Keratinocyte (primary cell): ENCODE measurements at regions not wholly inside any gene's neighbourhood (a gene's known extent, or its start where the extent isn't known, plus 50 kb on each side); places are given as distances from the start of the nearest gene placed in this dataset.

Experiments
- DNase-seq: peaks from one replicate; pipeline ENCODE4 v3.0.0-alpha.2; 2011; ENCODE audit warnings: low read depth, missing footprints, low spot score
- FAIRE-seq: peaks from 2 replicates; lab custom pipeline; 2011; peaks lifted over from hg19 to GRCh38; lab: Jason Lieb, UNC
- H2AFZ ChIP-seq: 2 replicates; pipeline ENCODE4 v1.6.0; 2012; ENCODE audit warnings: low read length, control low read depth, inconsistent platforms; ENCODE audit not compliant: control insufficient read depth
- H3K27ac ChIP-seq: 2 replicates; pipeline ENCODE4 v1.5.1; 2011; ENCODE audit warnings: low read length; ENCODE audit not compliant: control insufficient read depth, insufficient read depth
- H3K27me3 ChIP-seq: 3 replicates; pipeline ENCODE4 v1.6.0; 2011; ENCODE audit warnings: low read length; ENCODE audit not compliant: control insufficient read depth, insufficient read depth; ENCODE audit errors: extremely low read depth
- H3K36me3 ChIP-seq, 2 experiments: 2 replicates in 1 of 2; 3 replicates in 1 of 2; pipeline ENCODE4 v1.5.1; 2011; ENCODE audit warnings: low read length in 2 of 2, mild to moderate bottlenecking in 1 of 2; ENCODE audit not compliant: control insufficient read depth in 2 of 2, insufficient read depth in 2 of 2; ENCODE audit errors: extremely low read depth in 1 of 2
- H3K4me1 ChIP-seq: 3 replicates; pipeline ENCODE4 v1.5.1; 2011; ENCODE audit warnings: low read length; ENCODE audit not compliant: control insufficient read depth, insufficient read depth; ENCODE audit errors: extremely low read depth
- H3K4me2 ChIP-seq: 3 replicates; pipeline ENCODE4 v1.6.0; 2011; ENCODE audit warnings: low read depth, low read length; ENCODE audit not compliant: control insufficient read depth, insufficient read depth; ENCODE audit errors: extremely low read depth
- H3K4me3 ChIP-seq, 3 experiments: fragments of 200-600 bp in 1 of 3; sonication (generic) in 1 of 3; 2 replicates in 2 of 3; 3 replicates in 1 of 3; pipeline ENCODE4 v1.5.1; 2011 to 2016; ENCODE audit warnings: low read length in 3 of 3, mild to moderate bottlenecking in 3 of 3, control low read depth in 2 of 3, inconsistent platforms in 1 of 3, low read depth in 1 of 3, mixed read lengths in 1 of 3, mixed run types in 1 of 3, moderate library complexity in 1 of 3; ENCODE audit not compliant: control insufficient read depth in 2 of 3, insufficient read depth in 2 of 3; ENCODE audit errors: extremely low read depth in 1 of 3
- H3K79me2 ChIP-seq: 2 replicates; pipeline ENCODE4 v1.6.0; 2012; ENCODE audit warnings: low read length; ENCODE audit not compliant: control insufficient read depth, insufficient read depth
- H3K9ac ChIP-seq: 3 replicates; pipeline ENCODE4 v1.6.0; 2011; ENCODE audit warnings: low read length; ENCODE audit not compliant: control insufficient read depth, insufficient read depth; ENCODE audit errors: extremely low read depth
- H3K9me1 ChIP-seq: 3 replicates; pipeline ENCODE4 v1.6.0; 2011; ENCODE audit warnings: low read length; ENCODE audit not compliant: control insufficient read depth, insufficient read depth; ENCODE audit errors: extremely low read depth
- H3K9me3 ChIP-seq: 2 replicates; pipeline ENCODE4 v1.5.1; 2012; ENCODE audit warnings: low read depth, low read length; ENCODE audit not compliant: control insufficient read depth
- H4K20me1 ChIP-seq: 3 replicates; pipeline ENCODE4 v1.6.0; 2011; ENCODE audit warnings: low read length; ENCODE audit not compliant: control insufficient read depth, insufficient read depth; ENCODE audit errors: extremely low read depth
- EZH2 ChIP-seq: IDR thresholded peaks from one replicate; pipeline ENCODE4 v1.6.1; 2012; ENCODE audit warnings: inconsistent platforms, mild to moderate bottlenecking, low read length, moderate library complexity
- dilution Hi-C: fragments of 300-500 bp; cut with MboI; formaldehyde crosslinking; loops from one replicate; pipeline ENCODE4 v1.7.0; 2020; ENCODE audit warnings: low sequenced_read_pairs; ENCODE audit not compliant: extremely low pct_ligation_motif_present
- TF ChIP-seq, protein P1 (sequence below), 3 experiments: IDR thresholded peaks in 1 of 3; conservative IDR thresholded peaks in 1 of 3; optimal IDR thresholded peaks in 1 of 3; 2 replicates in 2 of 3; 3 replicates in 1 of 3; pipeline versions ENCODE3 to v1.5.1; 2011; ENCODE audit warnings: low read length in 3 of 3, mild to moderate bottlenecking in 3 of 3, moderate library complexity in 2 of 3, control low read depth in 1 of 3, inconsistent platforms in 1 of 3; ENCODE audit not compliant: insufficient read depth in 2 of 3; ENCODE audit errors: extremely low read depth in 1 of 3

DNA sequence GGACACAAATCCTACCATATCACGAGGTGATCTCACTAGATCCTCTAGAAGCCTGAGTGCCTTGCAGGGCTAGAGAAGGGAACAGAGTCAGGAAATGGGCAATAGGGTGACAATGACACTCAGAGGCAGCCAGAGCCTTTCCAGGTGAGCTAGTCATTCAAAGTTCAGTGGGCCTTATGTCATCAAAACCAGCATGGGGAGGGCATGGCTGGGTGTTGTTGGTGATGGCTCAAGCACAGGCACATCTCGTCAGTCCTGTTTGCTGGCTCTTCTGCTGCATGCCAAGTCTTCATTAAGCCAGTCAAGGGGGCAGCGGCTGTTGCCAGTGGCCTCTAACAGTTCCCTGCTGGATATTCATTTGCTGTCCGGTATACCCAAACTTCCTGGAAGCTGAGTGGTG, 99.6 kb upstream of the USP24 start:
- DNase-seq (no peak), FAIRE-seq (no peak)
- no peak overlapping the region for H3K4me3 ChIP-seq
- H3K9ac ChIP-seq = no peak overlapping the region
- H3K27ac ChIP-seq = no peak overlapping the region
- H3K9me3 ChIP-seq = no peaks in the 10 kb centered on the region
- H3K9me1 ChIP-seq = no peaks in the 10 kb centered on the region
- no peak for TF ChIP-seq EZH2
- TF ChIP-seq, protein P1, sequence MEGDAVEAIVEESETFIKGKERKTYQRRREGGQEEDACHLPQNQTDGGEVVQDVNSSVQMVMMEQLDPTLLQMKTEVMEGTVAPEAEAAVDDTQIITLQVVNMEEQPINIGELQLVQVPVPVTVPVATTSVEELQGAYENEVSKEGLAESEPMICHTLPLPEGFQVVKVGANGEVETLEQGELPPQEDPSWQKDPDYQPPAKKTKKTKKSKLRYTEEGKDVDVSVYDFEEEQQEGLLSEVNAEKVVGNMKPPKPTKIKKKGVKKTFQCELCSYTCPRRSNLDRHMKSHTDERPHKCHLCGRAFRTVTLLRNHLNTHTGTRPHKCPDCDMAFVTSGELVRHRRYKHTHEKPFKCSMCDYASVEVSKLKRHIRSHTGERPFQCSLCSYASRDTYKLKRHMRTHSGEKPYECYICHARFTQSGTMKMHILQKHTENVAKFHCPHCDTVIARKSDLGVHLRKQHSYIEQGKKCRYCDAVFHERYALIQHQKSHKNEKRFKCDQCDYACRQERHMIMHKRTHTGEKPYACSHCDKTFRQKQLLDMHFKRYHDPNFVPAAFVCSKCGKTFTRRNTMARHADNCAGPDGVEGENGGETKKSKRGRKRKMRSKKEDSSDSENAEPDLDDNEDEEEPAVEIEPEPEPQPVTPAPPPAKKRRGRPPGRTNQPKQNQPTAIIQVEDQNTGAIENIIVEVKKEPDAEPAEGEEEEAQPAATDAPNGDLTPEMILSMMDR (optimal IDR thresholded peaks at IDR 0.05 in 1 of 3, IDR thresholded peaks at IDR 0.05 in 1 of 3, conservative IDR thresholded peaks at IDR 0.05 in 1 of 3; ENCODE audit: extremely low read depth in 1 of 3, insufficient read depth in 2 of 3, low read length in 3 of 3) = no peak
- H3K27me3 ChIP-seq = no peaks in the 10 kb centered on the region
- H3K79me2 ChIP-seq = no peaks in the 10 kb centered on the region
- H3K4me1 ChIP-seq = peaks cover 12% of the 10 kb centered on the region
- H3K36me3 ChIP-seq = no peaks in the 10 kb centered on the region
- H2AFZ ChIP-seq = no peak overlapping the region
- dilution Hi-C loops = no loop called here
- no peaks in the 10 kb centered on the region for H4K20me1 ChIP-seq
- H3K4me2 ChIP-seq = no peak overlapping the region

DNA sequence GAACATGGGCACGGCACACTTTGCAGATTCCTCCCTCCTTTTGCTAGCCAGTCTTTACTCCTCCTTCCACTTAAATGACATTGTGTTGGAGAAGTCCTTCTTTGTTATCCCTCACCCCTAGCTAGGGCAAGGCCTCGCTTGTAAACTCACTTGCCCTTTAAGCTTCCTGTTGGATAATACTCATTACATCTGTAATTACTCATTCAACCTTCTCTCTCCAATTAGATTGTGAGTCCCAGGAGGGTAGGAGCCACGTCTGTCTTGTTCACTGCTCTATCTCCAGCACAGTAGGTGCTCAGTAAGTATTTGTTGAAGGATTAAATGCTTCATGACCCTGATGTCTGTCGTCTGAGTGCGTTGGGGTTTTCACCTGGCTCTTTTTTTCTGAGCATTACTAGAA, 98.7 kb upstream of the USP24 start:
- TF ChIP-seq, protein P1 (optimal IDR thresholded peaks at IDR 0.05 in 1 of 3, IDR thresholded peaks at IDR 0.05 in 1 of 3, conservative IDR thresholded peaks at IDR 0.05 in 1 of 3; ENCODE audit: extremely low read depth in 1 of 3, insufficient read depth in 2 of 3, low read length in 3 of 3) = no peak
- TF ChIP-seq EZH2 = no peak
- H4K20me1 ChIP-seq = no peaks in the 10 kb centered on the region
- H3K9ac ChIP-seq = no peak overlapping the region
- FAIRE-seq (no peak), DNase-seq (no peak)
- no peaks in the 10 kb centered on the region for H3K9me3 ChIP-seq
- H3K4me1 ChIP-seq = peaks cover 12% of the 10 kb centered on the region
- no peaks in the 10 kb centered on the region for H3K36me3 ChIP-seq
- H3K79me2 ChIP-seq = no peaks in the 10 kb centered on the region
- no peak overlapping the region for H3K4me2 ChIP-seq
- no peaks in the 10 kb centered on the region for H3K27me3 ChIP-seq
- no peak overlapping the region for H3K27ac ChIP-seq
- H2AFZ ChIP-seq = no peak overlapping the region
- H3K9me1 ChIP-seq = no peaks in the 10 kb centered on the region
- dilution Hi-C loops = no loop called here
- no peak overlapping the region for H3K4me3 ChIP-seq
